Trophoblast cell (in vitro differentiated cells and primary cell): ENCODE measurements at regions not wholly inside any gene's neighbourhood (a gene's known extent, or its start where the extent isn't known, plus 50 kb on each side); places are given as distances from the start of the nearest gene placed in this dataset.

Source experiments
- DNase-seq, 2 donors: peaks; one replicate each; pipeline ENCODE4 v3.0.0-alpha.2; 2016
- H2AFZ ChIP-seq: 2 replicates; pipeline ENCODE4 v1.6.1; 2013; ENCODE audit warnings: low read length, moderate library complexity, mild to moderate bottlenecking; ENCODE audit not compliant: insufficient read depth, poor library complexity
- H2AK5ac ChIP-seq: 2 replicates; pipeline ENCODE4 v1.6.1; 2013; ENCODE audit warnings: mild to moderate bottlenecking, low read length
- H2BK120ac ChIP-seq: 2 replicates; pipeline ENCODE4 v1.6.1; 2013; ENCODE audit warnings: low read length, mild to moderate bottlenecking, moderate library complexity; ENCODE audit not compliant: insufficient read depth, poor library complexity
- H2BK12ac ChIP-seq: 2 replicates; pipeline ENCODE4 v1.6.1; 2013; ENCODE audit warnings: mild to moderate bottlenecking, low read length, moderate library complexity
- H2BK5ac ChIP-seq: 2 replicates; pipeline ENCODE4 v1.6.1; 2013; ENCODE audit warnings: low read length, low read depth, moderate library complexity, mild to moderate bottlenecking; ENCODE audit not compliant: poor library complexity
- H3K14ac ChIP-seq: 2 replicates; pipeline ENCODE4 v1.6.1; 2013; ENCODE audit warnings: mild to moderate bottlenecking, low read length
- H3K18ac ChIP-seq: 2 replicates; pipeline ENCODE4 v1.6.1; 2013; ENCODE audit warnings: mild to moderate bottlenecking, low read length
- H3K23ac ChIP-seq: 2 replicates; pipeline ENCODE4 v1.6.1; 2013; ENCODE audit warnings: low read length
- H3K27ac ChIP-seq: 2 replicates; pipeline ENCODE4 v1.5.1; 2013; ENCODE audit warnings: low read depth, mild to moderate bottlenecking, inconsistent platforms, low read length, moderate library complexity
- H3K27me3 ChIP-seq: 2 replicates; pipeline ENCODE4 v1.6.1; 2013; ENCODE audit warnings: inconsistent platforms, mild to moderate bottlenecking, low read length, moderate library complexity; ENCODE audit not compliant: insufficient read depth
- H3K36me3 ChIP-seq, 2 experiments: 1 replicate in 1 of 2; 2 replicates in 1 of 2; pipeline ENCODE4 v1.6.1; 2013; ENCODE audit warnings: low read length in 2 of 2, mild to moderate bottlenecking in 2 of 2, moderate library complexity in 1 of 2; ENCODE audit not compliant: insufficient read depth in 2 of 2, control insufficient read depth in 1 of 2
- H3K4ac ChIP-seq: 2 replicates; pipeline ENCODE4 v1.6.1; 2013; ENCODE audit warnings: low read depth, mild to moderate bottlenecking, low read length, moderate library complexity
- H3K4me1 ChIP-seq, 2 experiments: 1 replicate in 1 of 2; 2 replicates in 1 of 2; pipeline ENCODE4 v1.6.1; 2013; ENCODE audit warnings: low read length in 2 of 2, mild to moderate bottlenecking in 2 of 2, moderate library complexity in 1 of 2; ENCODE audit not compliant: insufficient read depth in 2 of 2, control insufficient read depth in 1 of 2
- H3K4me2 ChIP-seq: 2 replicates; pipeline ENCODE4 v1.6.1; 2013; ENCODE audit warnings: inconsistent platforms, mild to moderate bottlenecking, low read length, moderate library complexity
- H3K4me3 ChIP-seq: 2 replicates; pipeline ENCODE4 v1.5.1; 2013; ENCODE audit warnings: mild to moderate bottlenecking, low read depth, low read length, inconsistent platforms
- H3K79me1 ChIP-seq: one replicate; pipeline ENCODE4 v1.6.1; 2013; ENCODE audit warnings: low read length
- H3K79me2 ChIP-seq: 2 replicates; pipeline ENCODE4 v1.6.1; 2013; ENCODE audit warnings: low read length, mild to moderate bottlenecking; ENCODE audit not compliant: control insufficient read depth, insufficient read depth, poor library complexity
- H3K9ac ChIP-seq: 2 replicates; pipeline ENCODE4 v1.6.1; 2013; ENCODE audit warnings: mild to moderate bottlenecking, low read length
- H3K9me3 ChIP-seq: 2 replicates; pipeline ENCODE4 v1.6.1; 2013; ENCODE audit warnings: low read depth, mild to moderate bottlenecking, control low read depth, inconsistent platforms, low read length; ENCODE audit not compliant: insufficient read depth
- H4K12ac ChIP-seq: 2 replicates; pipeline ENCODE4 v1.6.1; 2013; ENCODE audit warnings: low read depth, mild to moderate bottlenecking, low read length, moderate library complexity
- H4K8ac ChIP-seq: 2 replicates; pipeline ENCODE4 v1.6.1; 2013; ENCODE audit warnings: low read depth, mild to moderate bottlenecking, low read length, moderate library complexity
- H4K91ac ChIP-seq: one replicate; pipeline ENCODE4 v1.6.1; 2013; ENCODE audit warnings: low read depth, mild to moderate bottlenecking, low read length, moderate library complexity
- WGBS: extraction: QIAGEN DNeasy Blood & Tissue Kit; methylation state at CpG from one replicate; pipeline ENCODE4 v1.1.7; 2013; ENCODE audit warnings: missing lambda C conversion rate; ENCODE audit not compliant: insufficient read length, insufficient coverage; ENCODE audit errors: extremely low coverage; 5-methylcytosine and 5-hydroxymethylcytosine counted together

DNA sequence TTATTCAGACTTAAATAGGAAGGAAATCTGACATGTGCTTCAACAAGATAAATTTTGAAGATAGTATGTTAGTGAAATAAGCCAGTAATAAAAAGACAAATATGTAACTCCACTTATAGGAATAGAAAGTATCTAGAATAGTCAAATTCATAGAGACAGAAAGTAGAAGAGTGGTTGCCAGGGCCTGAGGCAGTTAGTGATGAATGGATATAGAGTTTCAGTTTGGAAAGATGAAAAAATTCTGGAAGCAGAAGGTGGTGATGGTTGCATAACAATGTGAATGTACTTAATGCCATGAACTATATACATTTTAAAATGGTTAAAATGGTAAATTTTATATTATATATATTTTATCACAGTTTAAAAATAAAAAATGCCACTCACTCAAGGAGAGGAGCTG lies 54.3 kb downstream of the HAND2 start:
- H2BK120ac ChIP-seq = no peak overlapping the region
- no peak overlapping the region for H3K4me2 ChIP-seq
- H2AFZ ChIP-seq = no peak overlapping the region
- H3K36me3 ChIP-seq = no peaks in the 10 kb centered on the region
- H4K8ac ChIP-seq = no peak overlapping the region
- H3K4me1 ChIP-seq = no peaks in the 10 kb centered on the region
- no peak overlapping the region for H3K23ac ChIP-seq
- no peak overlapping the region for H3K18ac ChIP-seq
- H4K12ac ChIP-seq = no peak overlapping the region
- no peak overlapping the region for H3K4ac ChIP-seq
- H4K91ac ChIP-seq = no peak overlapping the region
- H2AK5ac ChIP-seq = no peak overlapping the region
- no peak overlapping the region for H3K9ac ChIP-seq
- no peak overlapping the region for H3K4me3 ChIP-seq
- no peaks in the 10 kb centered on the region for H3K27me3 ChIP-seq
- no peak overlapping the region for H2BK5ac ChIP-seq
- no peak overlapping the region for H3K27ac ChIP-seq
- H3K9me3 ChIP-seq = no peaks in the 10 kb centered on the region
- H3K14ac ChIP-seq = no peak overlapping the region
- H3K79me2 ChIP-seq = no peaks in the 10 kb centered on the region
- no peaks in the 10 kb centered on the region for H3K79me1 ChIP-seq
- H2BK12ac ChIP-seq = no peak overlapping the region
- peak in 1 of 2 donors; percentile 47 for DNase-seq

DNA sequence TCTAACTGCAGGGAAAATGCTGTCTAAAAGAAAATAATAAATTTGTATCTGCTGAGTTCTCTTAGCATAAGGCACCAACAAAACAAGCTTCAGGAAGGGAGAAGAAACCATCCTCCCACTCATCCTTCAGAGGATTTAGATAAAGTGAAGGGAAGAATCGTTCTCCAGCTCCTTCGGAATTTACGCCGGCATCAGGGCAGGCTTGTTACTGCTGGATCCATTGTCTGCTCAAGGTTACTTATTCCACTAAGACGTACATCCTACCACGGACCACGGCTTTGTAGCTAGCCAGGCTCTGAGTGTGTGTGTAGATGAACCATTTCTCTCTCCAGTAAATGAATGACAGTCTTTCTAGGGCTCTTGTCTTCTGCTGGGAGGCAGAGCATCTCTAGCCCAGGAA lies 60.4 kb downstream of the HAND2 start:
- no peaks in the 10 kb centered on the region for H3K9me3 ChIP-seq
- no peaks in the 10 kb centered on the region for H3K4me1 ChIP-seq
- H3K79me2 ChIP-seq = no peaks in the 10 kb centered on the region
- no peaks in the 10 kb centered on the region for H3K27me3 ChIP-seq
- no peaks in the 10 kb centered on the region for H3K36me3 ChIP-seq
- H3K79me1 ChIP-seq = no peaks in the 10 kb centered on the region
- H4K91ac ChIP-seq = no peak overlapping the region
- no peak overlapping the region for H2AK5ac ChIP-seq
- no peak overlapping the region for H3K4ac ChIP-seq
- no peak overlapping the region for H2BK5ac ChIP-seq
- H3K4me3 ChIP-seq = no peak overlapping the region
- H3K18ac ChIP-seq = no peak overlapping the region
- no peak overlapping the region for H2BK12ac ChIP-seq
- H2AFZ ChIP-seq = no peak overlapping the region
- H3K4me2 ChIP-seq = no peak overlapping the region
- no CpG with 5 or more reads among the region's 7 CpGs for WGBS
- no peak overlapping the region for H3K27ac ChIP-seq
- H3K9ac ChIP-seq = no peak overlapping the region
- no peak overlapping the region for H4K8ac ChIP-seq
- peak overlapping the region; percentile 46 for H3K23ac ChIP-seq
- no peak overlapping the region for H2BK120ac ChIP-seq
- no peak overlapping the region for H3K14ac ChIP-seq
- no peak overlapping the region for H4K12ac ChIP-seq
- DNase-seq = no peak

GRCh38 chr4:173468314-173468713 lies 61.7 kb downstream of the HAND2 start:
- H2BK5ac ChIP-seq = no peak overlapping the region
- H3K79me2 ChIP-seq = no peaks in the 10 kb centered on the region
- DNase-seq = no peak
- H3K14ac ChIP-seq = no peak overlapping the region
- H3K27ac ChIP-seq = no peak overlapping the region
- H4K8ac ChIP-seq = no peak overlapping the region
- no peaks in the 10 kb centered on the region for H3K79me1 ChIP-seq
- no peak overlapping the region for H3K4me2 ChIP-seq
- no peak overlapping the region for H2AFZ ChIP-seq
- H3K27me3 ChIP-seq = no peaks in the 10 kb centered on the region
- H4K91ac ChIP-seq = no peak overlapping the region
- H2BK12ac ChIP-seq = no peak overlapping the region
- no peak overlapping the region for H3K4me3 ChIP-seq
- H3K23ac ChIP-seq = no peak overlapping the region
- H3K9ac ChIP-seq = no peak overlapping the region
- no peak overlapping the region for H2BK120ac ChIP-seq
- H4K12ac ChIP-seq = no peak overlapping the region
- H2AK5ac ChIP-seq = no peak overlapping the region
- no peaks in the 10 kb centered on the region for H3K36me3 ChIP-seq
- H3K9me3 ChIP-seq = no peaks in the 10 kb centered on the region
- no peak overlapping the region for H3K18ac ChIP-seq
- no peaks in the 10 kb centered on the region for H3K4me1 ChIP-seq
- H3K4ac ChIP-seq = no peak overlapping the region

- H3K4ac ChIP-seq = no peak overlapping the region
- no peak overlapping the region for H2BK12ac ChIP-seq
- no peak overlapping the region for H3K4me3 ChIP-seq
- no peak overlapping the region for H3K9ac ChIP-seq
- H3K23ac ChIP-seq = no peak overlapping the region
- no peak for DNase-seq
- no peak overlapping the region for H2AK5ac ChIP-seq
- H4K8ac ChIP-seq = no peak overlapping the region
- H2BK5ac ChIP-seq = no peak overlapping the region
- no peak overlapping the region for H3K4me2 ChIP-seq
- H3K27ac ChIP-seq = no peak overlapping the region
- WGBS = no CpG with 5 or more reads among the region's 2 CpGs
- H4K12ac ChIP-seq = no peak overlapping the region
- H3K4me1 ChIP-seq = no peaks in the 10 kb centered on the region
- H3K27me3 ChIP-seq = no peaks in the 10 kb centered on the region
- H3K79me2 ChIP-seq = no peaks in the 10 kb centered on the region
- no peak overlapping the region for H2AFZ ChIP-seq
- H2BK120ac ChIP-seq = no peak overlapping the region
- H4K91ac ChIP-seq = no peak overlapping the region
- no peaks in the 10 kb centered on the region for H3K9me3 ChIP-seq
- no peaks in the 10 kb centered on the region for H3K36me3 ChIP-seq
- H3K14ac ChIP-seq = no peak overlapping the region
- H3K18ac ChIP-seq = no peak overlapping the region
- no peaks in the 10 kb centered on the region for H3K79me1 ChIP-seq
Measured at GRCh38 chr4:173466101-173466500, 63.9 kb downstream of the HAND2 start.

DNA sequence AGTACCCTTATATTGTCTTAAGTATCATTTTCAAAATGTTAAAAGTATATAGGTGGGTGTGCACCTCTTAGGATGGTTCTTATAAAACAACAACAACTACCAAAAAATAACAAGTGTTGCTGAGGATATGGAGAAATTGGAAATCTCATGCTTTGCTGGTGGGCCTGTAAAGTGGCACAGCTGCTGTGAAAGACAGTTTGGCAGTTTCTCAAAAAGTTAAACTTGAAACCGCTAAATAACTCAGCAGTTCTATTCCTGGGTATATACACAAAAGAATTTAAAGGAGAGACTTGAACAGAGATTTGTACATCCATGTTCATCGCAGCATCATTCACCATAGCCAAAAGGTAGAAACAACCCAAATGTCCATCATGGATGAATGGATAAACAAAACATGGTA lies 65.5 kb downstream of the HAND2 start:
- Histone ChIP-seq H3K4me2 (no peak overlapping the region), H2BK12ac (no peak overlapping the region), H3K27ac (no peak overlapping the region), H2BK120ac (no peak overlapping the region), H3K9me3 (no peaks in the 10 kb centered on the region), H3K4me1 (no peaks in the 10 kb centered on the region), H3K79me1 (no peaks in the 10 kb centered on the region), H3K4me3 (no peak overlapping the region), H3K9ac (no peak overlapping the region), H3K79me2 (no peaks in the 10 kb centered on the region), H3K27me3 (no peaks in the 10 kb centered on the region), H3K4ac (no peak overlapping the region), H3K23ac (no peak overlapping the region), H4K12ac (no peak overlapping the region), H4K91ac (no peak overlapping the region), H3K18ac (no peak overlapping the region), H2AFZ (no peak overlapping the region), H4K8ac (no peak overlapping the region), H3K36me3 (peaks cover 0 to 2% of the 10 kb centered on the region in 2 experiments), H2AK5ac (no peak overlapping the region), H2BK5ac (no peak overlapping the region), H3K14ac (no peak overlapping the region)
- no peak for DNase-seq
- no CpG with 5 or more reads among the region's 2 CpGs for WGBS
